KG1 (cell line): ENCODE measurements at regions not wholly inside any gene's neighbourhood (a gene's known extent, or its start where the extent isn't known, plus 50 kb on each side); places are given as distances from the start of the nearest gene placed in this dataset.

Source experiments
- DNase-seq: peaks from one replicate; lab custom pipeline; 2025; lab: John Stamatoyannopoulos, UW

- DNase-seq, result no peak
Measured at GRCh38 chr11:32161293-32161692, 70.4 kb downstream of the RCN1 start.

- no peak for DNase-seq
Measured at GRCh38 chr11:32162351-32162750, 71.5 kb downstream of the RCN1 start.

- DNase-seq, result no peak
Measured at GRCh38 chr11:32162906-32163305, 72.0 kb downstream of the RCN1 start.

GRCh38 chr11:32163557-32163956 lies 72.7 kb downstream of the RCN1 start:
- no peak for DNase-seq

GRCh38 chr11:32164836-32165235 lies 74.0 kb downstream of the RCN1 start:
- no peak for DNase-seq

GRCh38 chr11:32168924-32169323 lies 78.0 kb downstream of the RCN1 start:
- no peak for DNase-seq

- no peak for DNase-seq
Measured at GRCh38 chr11:32171445-32171844, 80.6 kb downstream of the RCN1 start.

GRCh38 chr11:32172041-32172847 lies 81.4 kb downstream of the RCN1 start:
- no peak for DNase-seq

GRCh38 chr11:32172848-32173834 lies 82.3 kb downstream of the RCN1 start:
- DNase-seq, result no peak

GRCh38 chr11:32173977-32174376 lies 83.1 kb downstream of the RCN1 start:
- DNase-seq, result no peak

GRCh38 chr11:32176223-32176934 lies 85.5 kb downstream of the RCN1 start:
- DNase-seq, result peak; percentile 72

- no peak for DNase-seq
Measured at GRCh38 chr11:32178692-32179091, 87.8 kb downstream of the RCN1 start.

- no peak for DNase-seq
Measured at GRCh38 chr11:32183512-32183911, 92.6 kb downstream of the RCN1 start.

GRCh38 chr11:32184041-32184722 lies 93.3 kb downstream of the RCN1 start:
- DNase-seq, result no peak

GRCh38 chr11:32184723-32185376 lies 94.0 kb downstream of the RCN1 start:
- DNase-seq, result no peak

- no peak for DNase-seq
Measured at GRCh38 chr11:32186118-32186517, 95.2 kb downstream of the RCN1 start.

- no peak for DNase-seq
Measured at GRCh38 chr11:32187111-32187510, 96.2 kb downstream of the RCN1 start.

- DNase-seq, result no peak
Measured at GRCh38 chr11:32188785-32189184, 97.9 kb downstream of the RCN1 start.

- no peak for DNase-seq
Measured at GRCh38 chr11:32196137-32196536, 105.3 kb downstream of the RCN1 start.

- no peak for DNase-seq
Measured at GRCh38 chr11:32198053-32198452, 107.2 kb downstream of the RCN1 start.
